Glomerular visceral epithelial cell (primary cell): ENCODE measurements at regions not wholly inside any gene's neighbourhood (a gene's known extent, or its start where the extent isn't known, plus 50 kb on each side); places are given as distances from the start of the nearest gene placed in this dataset.

Experiments used
- DNase-seq: peaks from one replicate; pipeline ENCODE4 v3.0.0-alpha.2; 2016; ENCODE audit errors: extremely low spot score

DNA sequence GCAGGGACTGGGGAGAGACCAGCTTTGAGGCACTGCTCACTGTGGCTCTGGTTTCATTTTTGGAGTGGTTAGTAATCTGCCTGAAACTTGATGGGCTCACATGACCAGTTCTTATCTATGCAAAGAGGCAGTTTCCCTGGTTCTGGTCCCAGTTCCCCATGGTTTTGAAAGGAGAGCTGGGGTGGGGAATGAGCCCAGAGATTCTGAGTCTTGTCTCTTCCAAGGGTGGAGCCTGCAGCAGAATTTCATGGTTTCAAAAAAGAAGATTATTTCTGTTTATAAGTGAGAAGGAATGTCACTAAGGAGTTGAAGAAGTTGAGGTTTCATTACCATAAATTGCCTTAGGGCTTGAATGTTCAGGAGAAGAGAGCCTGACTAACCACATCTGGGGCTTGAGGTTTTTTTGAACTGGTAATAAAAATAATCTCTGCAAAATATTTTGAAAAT, 190.2 kb upstream of the HABP2 start:
- no peak for DNase-seq

DNA sequence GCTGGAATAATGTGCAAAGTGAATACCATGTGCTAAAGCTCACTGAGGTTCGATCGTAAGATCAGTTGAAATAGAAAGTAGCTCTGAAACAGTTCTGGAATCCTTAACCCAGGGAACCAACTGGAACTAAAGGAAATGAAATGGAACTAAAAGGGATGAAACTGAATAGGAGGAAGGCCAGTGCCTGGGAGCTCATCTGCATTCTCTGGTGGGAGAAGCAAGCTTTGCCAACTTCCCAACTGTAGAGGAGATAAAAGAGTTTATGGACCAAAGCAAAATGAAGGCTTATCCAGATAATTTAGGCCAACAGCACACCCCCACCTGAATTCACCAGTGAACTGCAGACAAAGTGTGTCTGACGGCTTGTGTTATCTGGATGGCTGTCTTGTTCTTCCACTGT, 188.6 kb upstream of the HABP2 start:
- no peak for DNase-seq

DNA sequence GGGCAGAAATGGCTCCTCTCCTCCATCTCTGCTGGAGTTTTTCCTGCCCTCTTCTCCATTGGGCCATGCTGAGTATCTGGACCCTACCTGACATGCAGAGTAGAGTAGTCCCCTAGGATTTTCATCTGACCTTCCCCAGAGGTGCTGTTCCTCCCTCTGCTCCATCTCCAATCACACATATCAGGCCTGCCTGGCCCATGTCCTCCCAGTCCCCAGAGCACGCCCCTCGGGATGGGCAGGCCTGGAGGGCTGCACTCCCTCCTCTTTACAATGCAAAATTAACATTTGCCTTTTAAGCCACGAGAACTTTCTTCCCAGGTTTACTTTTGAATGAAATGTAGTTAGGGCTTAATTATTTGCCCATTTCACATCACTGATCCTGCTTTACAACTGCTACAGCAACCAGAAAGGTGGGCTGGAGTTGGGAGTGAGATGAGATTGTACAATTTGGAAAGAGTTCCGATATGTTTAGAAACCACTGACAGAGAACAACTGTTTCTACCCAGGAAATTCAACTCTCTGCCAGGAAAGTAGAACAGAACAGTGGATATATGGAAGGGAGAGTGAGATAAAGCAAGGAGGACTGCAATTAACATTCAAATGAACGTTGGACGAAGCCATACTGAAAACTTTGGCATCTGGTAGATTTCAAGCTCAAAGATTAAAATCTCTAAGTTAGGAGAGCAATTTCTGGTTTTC, 184.0 kb upstream of the HABP2 start:
- no peak for DNase-seq

DNA sequence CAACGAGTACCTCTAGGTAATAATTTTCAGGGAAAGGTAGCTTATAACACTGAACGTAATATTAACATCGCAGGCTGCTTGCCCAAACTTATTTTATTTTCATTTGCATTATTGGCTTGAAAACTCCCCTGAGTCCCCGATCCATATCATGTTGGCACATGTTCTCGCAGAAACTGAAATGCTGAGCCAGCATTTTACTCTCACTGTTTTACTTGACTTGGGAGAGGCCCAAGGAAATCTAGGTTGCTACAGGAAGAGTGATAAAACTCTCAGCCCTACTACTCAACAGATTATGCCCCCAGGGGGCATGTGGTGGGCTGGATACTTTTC, 183.5 kb upstream of the HABP2 start:
- no peak for DNase-seq

DNA sequence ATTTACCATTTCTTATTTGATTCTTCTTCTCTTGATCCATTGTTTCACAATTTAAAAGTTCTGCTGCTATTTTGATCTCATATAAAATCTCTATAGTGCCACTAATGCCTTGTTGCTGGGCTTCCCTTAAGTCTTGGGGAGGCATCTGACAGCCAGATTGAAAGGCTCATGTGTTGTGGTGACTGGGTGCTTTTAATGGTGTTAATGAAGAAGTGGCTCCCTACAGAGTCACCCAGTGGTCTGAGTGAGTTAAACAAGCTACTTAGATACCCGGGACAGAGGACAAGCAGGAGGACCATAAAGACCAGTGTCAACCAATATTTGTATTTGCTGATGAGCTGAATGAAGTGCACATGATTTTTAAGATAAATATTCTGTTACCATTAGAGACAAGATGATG, 176.4 kb upstream of the HABP2 start:
- DNase-seq = no peak

DNA sequence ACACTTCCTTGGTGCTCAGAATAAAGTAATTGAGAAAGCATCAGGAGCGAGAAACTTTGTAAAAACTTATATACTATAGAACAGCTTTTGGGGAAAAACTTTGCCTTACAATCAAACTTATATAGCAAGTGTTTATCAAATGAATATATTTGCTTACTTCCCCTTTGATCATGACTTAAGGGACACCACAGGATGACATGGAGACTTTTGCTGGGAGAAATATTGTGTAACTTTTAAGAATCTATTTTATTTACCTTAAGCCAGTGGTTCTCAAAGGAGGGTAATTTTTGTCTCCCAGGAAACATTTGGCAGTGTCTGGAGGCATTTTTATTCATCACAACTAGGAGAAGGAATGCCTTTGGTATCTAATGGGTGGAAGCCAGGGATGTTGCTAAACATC, 173.8 kb upstream of the HABP2 start:
- DNase-seq = no peak

DNA sequence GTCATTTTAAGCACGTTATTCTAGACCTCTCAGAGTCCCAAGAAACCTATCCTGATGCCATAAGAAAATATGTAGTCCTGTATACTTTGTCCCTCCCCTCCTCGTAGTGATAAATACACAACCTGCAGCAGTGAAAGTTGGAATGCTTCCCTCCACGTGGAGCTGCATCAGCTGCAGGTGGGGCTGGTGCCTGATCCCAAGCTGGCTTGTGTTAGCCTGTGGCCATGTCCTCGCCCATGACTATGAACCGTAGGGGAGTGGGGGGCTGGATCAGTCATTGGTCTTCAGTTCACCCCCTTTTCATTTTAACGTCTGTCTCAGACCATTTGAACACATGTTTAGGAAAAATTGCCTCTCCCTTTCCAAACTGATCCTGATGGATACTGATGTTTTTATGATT, 171.4 kb upstream of the HABP2 start:
- DNase-seq = no peak

DNA sequence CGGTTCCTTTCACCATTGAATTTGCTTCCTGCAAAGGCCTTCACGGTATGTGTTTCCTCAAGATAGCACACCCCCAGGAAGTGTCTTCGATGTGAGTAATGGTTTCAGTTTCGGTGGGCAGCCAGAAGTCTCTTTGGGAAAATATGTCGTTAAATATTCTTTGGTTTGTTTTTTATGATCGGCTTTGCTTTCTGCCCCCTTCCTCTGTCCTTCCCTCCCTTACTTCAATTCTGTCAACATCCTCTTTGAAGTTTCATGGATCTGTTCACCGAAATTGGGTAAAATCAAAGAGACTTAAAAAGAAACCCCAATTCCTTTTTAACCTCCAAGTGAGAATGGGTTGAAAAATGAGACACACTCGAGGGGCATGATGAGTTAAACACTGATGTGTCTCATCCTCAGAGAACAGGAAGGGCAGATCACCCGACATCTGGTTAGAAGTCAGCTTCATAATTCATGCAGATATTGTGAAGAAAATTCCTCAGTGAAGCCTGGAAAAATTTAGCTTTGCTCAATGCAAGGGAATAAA, 170.8 kb upstream of the HABP2 start:
- DNase-seq = peak; percentile 22

DNA sequence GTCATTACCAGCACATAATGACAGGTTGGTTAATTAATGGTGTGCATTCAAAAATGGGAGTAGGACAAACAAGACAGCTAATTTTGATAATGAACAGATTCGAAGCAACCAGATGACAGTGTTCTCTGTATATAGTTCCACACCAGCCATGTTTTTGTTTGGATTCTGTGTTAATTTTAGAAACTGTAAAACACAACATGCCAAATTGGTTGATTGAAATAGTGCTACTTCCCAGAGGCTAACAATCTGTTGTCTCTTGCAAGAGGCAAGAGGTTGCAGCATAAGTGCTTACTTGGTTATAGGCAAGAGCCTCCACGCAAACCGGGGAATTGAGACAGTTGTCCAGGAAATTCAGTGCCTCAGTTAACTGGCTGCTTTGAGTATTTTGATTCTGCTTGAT, 170.2 kb upstream of the HABP2 start:
- no peak for DNase-seq

DNA sequence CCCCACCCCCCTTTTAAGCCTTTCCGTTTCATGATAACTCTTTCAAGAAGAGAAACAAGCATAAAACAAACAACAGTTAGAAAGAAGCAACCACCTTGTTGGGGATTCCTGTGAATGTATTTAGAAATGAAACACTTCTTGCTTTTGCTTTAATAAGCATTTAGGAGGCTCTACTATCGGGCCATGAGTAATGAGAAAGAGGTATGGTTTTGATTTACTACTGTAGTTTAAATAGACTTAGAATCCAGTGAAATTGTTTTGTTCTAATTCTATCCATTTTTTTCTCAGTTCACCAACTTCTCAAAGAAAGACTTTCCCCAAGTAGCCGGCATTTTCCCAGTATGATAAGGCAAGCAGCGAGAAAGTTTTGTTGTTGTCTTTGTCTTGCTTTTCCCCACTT, 168.7 kb upstream of the HABP2 start:
- DNase-seq = no peak

DNA sequence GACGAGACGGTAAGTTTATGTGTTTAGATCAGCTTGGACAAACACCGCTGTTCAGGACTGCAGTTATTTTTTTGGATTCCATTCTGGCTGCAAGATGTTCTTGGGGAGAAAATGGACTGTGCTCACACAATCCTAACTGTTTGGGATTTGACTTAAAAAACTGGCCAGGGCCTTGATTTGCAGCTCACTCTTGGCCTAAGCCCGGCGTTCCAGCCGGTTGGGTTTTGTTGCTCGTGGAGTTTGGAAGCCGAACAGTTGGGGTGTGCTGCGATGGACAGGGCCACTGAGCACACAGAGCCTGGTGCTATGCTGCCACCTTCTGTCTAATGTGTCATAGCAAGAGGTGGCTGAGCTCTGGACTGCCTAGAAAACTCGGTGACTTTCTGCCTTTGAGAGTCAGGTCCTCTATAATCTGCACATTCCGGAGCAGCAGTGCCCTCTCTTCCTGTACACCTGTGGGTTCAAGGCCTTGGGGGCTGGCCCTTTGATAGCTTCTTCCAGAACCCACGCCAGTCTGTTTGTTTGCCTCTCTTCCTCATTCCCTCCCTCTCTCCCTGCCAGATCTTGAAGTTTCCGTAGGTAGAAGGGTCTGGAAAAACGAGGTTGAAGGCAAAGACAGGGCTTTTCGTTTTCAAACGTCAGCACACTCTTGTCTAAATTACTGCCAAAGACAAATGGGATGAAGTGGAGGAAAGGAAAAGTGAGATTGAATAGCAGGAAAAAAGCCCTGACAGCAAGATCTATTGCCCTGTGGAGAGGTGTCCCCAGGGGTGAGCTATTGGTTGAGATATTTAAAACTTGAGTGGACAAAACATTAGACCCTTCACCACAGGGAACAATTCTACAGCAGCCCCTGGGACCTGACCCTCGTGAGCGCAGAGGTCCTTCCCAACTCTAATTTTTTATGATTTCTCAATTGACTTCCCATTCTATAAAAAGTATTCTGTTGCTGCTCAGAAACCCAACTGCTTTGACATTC, 167.5 kb upstream of the HABP2 start:
- DNase-seq = peak; percentile 81

DNA sequence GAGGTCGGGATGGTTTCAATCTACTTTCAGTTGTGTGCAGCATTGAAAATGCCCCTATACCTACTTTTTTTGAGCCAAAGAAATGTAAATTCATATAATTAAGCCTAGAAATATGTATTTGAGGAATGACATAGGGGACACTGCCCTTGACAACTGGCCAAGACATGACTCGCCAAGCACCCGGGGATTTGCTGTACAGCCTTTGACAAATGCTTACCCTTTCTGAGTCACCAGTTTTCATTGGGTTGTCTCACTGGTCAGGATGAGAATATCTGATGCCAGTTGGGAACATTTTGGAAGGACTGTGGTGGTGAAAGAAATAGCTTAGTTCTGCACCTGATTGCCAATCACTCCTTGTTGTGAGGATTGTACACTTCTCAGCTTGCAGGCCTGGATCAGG, 166.8 kb upstream of the HABP2 start:
- DNase-seq = peak; percentile 4

DNA sequence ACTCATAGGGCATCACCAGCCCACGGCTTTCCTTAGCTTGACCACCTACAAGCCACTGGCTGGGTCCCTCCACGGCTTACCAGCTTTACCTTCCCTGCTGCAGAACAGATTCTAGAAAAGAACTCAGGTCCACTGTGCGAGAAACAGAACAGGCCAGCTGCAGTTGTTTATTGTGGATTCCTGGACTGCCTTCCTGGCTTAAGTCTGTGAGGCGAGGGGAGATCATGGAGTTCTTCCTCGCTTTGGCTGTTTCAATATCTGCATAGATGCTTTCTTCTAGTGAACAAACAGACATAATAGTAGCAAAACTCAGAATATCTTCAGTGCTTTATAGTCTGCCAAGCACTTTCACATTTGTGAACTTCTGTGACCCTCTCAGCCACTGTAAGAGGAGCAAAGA, 162.9 kb upstream of the HABP2 start:
- DNase-seq = no peak

DNA sequence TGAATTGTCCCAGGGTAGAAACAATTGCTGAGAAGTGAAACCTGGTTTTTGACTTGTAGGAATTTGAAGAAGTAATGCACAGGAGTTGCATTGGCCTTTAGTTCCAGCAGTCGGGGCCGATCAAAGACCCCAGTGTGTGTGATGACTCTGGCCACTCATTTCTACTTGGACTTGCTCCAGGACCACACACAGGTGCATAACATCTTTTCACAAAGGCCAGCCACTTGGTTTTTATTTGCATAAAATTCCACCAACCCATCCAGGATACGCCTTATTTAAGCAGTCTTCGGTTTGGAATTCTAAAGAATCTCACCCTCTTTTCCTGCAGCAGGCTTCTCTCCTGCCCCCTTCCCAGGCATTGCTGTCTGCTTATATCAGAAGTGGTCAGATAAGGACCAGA, 162.0 kb upstream of the HABP2 start:
- no peak for DNase-seq

DNA sequence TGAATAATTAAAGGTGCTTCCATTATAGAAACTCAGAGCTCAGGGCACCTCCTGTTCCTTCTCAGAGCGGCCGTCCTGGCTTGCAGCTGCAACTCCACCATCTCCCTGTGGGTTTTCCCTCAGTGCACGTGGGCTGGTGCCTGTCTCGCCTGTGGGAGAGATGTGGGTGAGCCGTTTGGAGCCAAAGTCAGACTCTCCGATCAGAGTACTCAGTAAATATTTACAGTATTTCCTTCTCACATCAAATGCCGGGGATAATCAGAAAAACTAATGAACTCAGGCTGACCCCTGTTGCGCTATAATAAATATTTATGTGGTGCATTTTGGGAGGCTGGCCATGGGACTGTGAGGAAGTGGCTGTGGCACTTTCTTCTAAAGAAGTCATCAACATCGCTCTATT, 155.8 kb upstream of the HABP2 start:
- DNase-seq = no peak

DNA sequence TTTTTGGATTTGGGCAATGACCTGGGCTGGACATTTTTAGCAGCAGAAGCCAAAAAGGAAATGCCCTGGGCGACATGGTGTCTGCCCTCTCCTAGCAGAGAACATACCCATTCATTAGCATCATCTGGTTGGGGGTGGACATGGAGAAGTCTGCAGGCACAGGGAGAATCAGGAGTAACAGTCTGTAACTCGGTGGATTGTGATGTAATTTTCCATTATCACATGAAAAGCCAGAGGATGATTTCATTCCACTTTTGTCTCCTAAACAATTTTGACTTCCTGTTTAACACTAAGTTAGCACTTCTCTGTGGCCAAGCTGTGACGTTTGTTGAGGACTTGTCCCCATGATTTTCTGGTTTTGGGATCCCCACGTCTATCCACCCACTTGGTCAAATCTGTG, 153.8 kb upstream of the HABP2 start:
- no peak for DNase-seq

DNA sequence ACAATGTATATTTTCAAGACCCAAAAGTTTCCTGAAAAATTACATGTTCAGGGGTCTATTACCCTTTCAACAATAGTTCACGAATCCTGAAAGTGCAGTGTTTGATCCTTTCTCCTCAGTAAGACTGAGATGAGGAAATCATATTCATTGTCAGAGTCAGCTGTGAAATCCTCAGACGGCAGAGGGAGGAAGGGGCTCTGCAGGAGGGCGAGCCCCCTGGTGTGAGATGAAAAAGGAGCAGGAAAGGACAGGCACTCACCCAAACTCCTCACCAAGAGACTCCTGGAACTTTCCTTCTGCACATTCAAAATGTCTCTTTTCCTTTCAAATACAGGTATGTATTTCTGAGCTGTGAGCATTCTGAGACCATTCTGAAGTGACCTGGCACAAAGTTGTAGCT, 150.3 kb upstream of the HABP2 start:
- DNase-seq = no peak

DNA sequence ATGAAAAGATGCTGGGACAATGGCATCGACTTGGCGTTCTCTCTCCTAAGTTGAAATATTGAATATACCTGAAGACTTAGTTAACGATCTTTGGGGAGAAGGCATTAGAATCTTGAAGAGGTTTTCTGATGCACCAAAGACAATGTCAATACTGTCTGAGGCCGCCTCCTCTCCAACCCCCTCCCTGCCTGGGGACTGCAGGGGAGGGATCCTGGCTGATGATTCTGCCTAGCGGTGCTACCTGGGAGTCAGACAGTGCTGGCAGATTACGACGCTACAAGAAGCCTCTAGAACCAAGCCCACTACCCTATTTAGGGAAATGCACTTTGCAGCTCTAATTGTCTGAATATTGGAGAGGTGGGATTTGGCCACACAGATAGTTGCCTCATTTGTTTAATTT, 145.6 kb upstream of the HABP2 start:
- no peak for DNase-seq

DNA sequence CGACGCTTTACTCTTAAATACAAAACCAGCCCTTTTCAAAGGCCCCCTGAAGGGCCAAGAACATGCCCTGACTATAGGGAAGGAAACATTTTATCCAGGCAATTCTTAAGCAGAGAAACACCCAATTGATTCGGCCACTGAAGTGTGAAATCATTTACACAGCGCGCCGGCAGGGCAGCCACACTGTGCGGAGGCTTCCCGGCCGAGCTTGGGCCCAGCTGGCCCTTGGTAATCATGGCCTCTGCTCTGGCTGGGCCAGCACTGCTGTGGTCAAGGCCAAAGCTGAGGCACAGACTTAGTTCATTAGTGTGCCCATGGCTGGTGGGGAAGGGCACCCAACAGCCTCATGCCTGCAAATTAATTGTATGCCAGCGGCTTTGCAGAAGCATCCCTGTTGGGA, 143.7 kb upstream of the HABP2 start:
- DNase-seq = no peak

DNA sequence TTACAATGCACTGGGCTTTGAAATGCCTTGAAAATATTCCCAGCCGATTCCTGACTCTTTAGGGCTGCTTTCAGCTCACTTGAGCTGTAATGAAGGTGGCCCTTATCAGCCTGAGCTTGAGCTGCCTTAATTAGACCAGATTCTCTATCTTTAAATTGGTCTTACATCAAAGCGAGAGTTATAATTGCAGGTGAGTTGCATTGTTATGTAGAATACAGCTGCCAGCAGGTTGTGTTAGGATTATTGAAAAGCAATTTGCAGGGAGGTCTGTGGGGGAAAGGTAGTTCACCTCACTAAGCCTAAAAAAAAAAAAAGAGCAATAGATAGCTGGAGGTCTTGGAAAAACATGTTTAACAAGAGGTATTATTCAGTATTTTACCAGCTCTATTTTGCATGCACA, 142.2 kb upstream of the HABP2 start:
- no peak for DNase-seq

DNA sequence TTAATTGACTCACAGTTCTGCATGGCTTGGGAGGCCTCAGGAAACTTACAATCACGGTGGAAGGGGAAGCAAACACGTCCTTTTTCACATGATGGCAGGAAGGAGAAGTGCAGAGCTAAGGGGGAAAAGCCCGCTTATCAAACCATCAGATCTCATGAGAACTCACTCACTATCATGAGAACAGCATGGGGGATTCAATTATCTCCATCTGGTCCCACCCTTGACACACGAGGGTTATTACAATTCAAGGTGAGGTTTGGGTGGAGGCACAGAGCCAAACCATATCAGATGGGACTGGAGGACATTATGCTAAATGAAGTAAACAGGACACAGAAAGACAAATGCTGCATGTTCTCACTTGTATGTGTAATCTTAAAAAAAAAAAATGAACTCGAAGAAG, 141.4 kb upstream of the HABP2 start:
- no peak for DNase-seq

DNA sequence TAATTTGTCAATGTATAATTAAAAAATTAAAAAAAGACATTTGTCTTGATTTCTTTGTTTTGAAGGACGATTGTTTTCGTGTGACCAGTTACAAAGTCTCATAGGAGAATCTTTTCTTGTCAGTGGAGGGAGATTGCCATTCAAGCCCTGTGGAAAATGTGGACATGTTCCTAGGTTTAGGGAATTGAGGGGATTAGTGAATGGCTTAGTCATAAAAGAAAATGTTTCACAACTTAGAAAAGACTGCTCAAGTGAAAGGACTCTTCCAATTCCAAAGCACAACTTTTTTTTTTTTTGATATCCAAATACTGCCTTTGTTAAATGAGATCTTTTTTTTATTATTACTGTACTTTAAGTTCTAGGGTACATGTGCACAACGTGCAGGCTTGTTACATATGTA, 140.7 kb upstream of the HABP2 start:
- no peak for DNase-seq

DNA sequence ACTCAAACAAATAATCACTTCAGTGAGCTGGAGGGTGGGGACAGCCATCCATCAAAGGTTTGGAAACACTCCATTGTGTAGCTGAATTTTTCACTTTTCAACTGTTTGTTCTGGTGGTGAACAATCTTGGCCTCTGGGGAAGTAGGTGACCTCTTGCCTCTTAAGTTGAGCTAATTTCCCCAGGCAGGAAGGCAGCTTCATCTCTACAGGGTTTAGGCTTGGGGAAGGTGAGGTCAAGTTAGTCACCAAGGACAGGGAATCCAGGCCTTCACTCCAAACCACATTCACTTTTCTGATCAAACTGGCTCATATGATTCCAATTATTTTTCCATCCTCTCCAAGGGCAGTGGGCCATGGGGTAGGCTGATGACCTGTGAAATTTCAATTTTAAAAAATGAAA, 138.3 kb upstream of the HABP2 start:
- no peak for DNase-seq
